HepG2 (cell line): ENCODE measurements at regions not wholly inside any gene's neighbourhood (a gene's known extent, or its start where the extent isn't known, plus 50 kb on each side); places are given as distances from the start of the nearest gene placed in this dataset.

ENCODE experiments used
- ATAC-seq: fragments of 200-7000 bp; cut with Tn5 transposase; 3 replicates; pipeline ENCODE4 v1.9.1; 2020; ENCODE audit warnings: mild to moderate bottlenecking, moderate library complexity
- BruUV-seq: library from RNA; stranded (reverse); fragments of 400-500 nt; replicated peaks from 2 replicates; lab custom pipeline; 2021; lab: Mats Ljungman, UMichigan
- CTCF ChIA-PET: fragments of 300-600 bp; formaldehyde crosslinking; extraction: SDS; loops from one replicate; lab custom pipeline; 2021; ENCODE audit warnings: low total read pairs, inconsistent platforms, low intra/inter-chr PET ratio; lab: Yijun Ruan, JAX
- POLR2A ChIA-PET: fragments of 350-600 bp; sonication (Branson Sonifier 250); formaldehyde crosslinking; loops from one replicate; lab custom pipeline; 2020; ENCODE audit warnings: antibody characterized with exemption, inconsistent platforms; lab: Yijun Ruan, JAX
- DNase-seq: peaks from one replicate; pipeline ENCODE4 v3.0.0-alpha.2; 2015; ENCODE audit warnings: low spot score
- FAIRE-seq: peaks from 3 replicates; lab custom pipeline; 2011; peaks lifted over from hg19 to GRCh38; lab: Jason Lieb, UNC
- H2AFZ ChIP-seq: one replicate; pipeline ENCODE4 v1.6.1; 2011; ENCODE audit warnings: low read length, inconsistent platforms
- H3K27ac ChIP-seq: fragments of 300-600 bp; 3 replicates; pipeline ENCODE4 v1.8.0; 2011; ENCODE audit warnings: mixed run types, mild to moderate bottlenecking, mixed read lengths, low read length, inconsistent platforms; ENCODE audit not compliant: insufficient read depth; ENCODE audit errors: extremely low read length
- H3K27me3 ChIP-seq, 2 experiments: fragments of 200-600 bp in 1 of 2; 2 replicates in 1 of 2; 3 replicates in 1 of 2; pipeline versions ENCODE4 v1.6.0 to v1.8.0; 2011; ENCODE audit warnings: low read length in 2 of 2, mild to moderate bottlenecking in 2 of 2, moderate library complexity in 2 of 2, inconsistent platforms in 1 of 2; ENCODE audit not compliant: insufficient read depth in 2 of 2, control insufficient read depth in 1 of 2
- H3K36me3 ChIP-seq, 2 experiments: fragments of 200-600 bp in 1 of 2; replicated peaks in 1 of 2; 2 replicates in 1 of 2; 3 replicates in 1 of 2; pipeline versions ENCODE4 v1.5.1 to v1.8.0; 2011; ENCODE audit warnings: low read length in 2 of 2, inconsistent platforms in 1 of 2; ENCODE audit not compliant: insufficient read depth in 2 of 2, control insufficient read depth in 1 of 2
- H3K4me1 ChIP-seq: 2 replicates; pipeline ENCODE4 v1.5.1; 2012; ENCODE audit warnings: low read length, inconsistent platforms; ENCODE audit not compliant: insufficient read depth
- H3K4me2 ChIP-seq: 2 replicates; pipeline ENCODE4 v1.6.0; 2011; ENCODE audit warnings: low read depth, low read length, inconsistent platforms
- H3K4me3 ChIP-seq, 3 experiments: fragments of 200-600 bp in 1 of 3; sonication (generic), shearing (Covaris generic) in 1 of 3; replicated peaks in 1 of 3; 2 replicates each; pipeline ENCODE4 v1.5.1; 2011 to 2016; ENCODE audit warnings: low read length in 3 of 3, inconsistent platforms in 2 of 3, low read depth in 2 of 3, mild to moderate bottlenecking in 2 of 3, control low read depth in 1 of 3, mixed read lengths in 1 of 3; ENCODE audit not compliant: insufficient read depth in 1 of 3
- H3K79me2 ChIP-seq: one replicate; pipeline ENCODE4 v1.6.1; 2011; ENCODE audit warnings: low read length, inconsistent platforms; ENCODE audit not compliant: insufficient read depth
- H3K9ac ChIP-seq: 2 replicates; pipeline ENCODE4 v1.6.0; 2011; ENCODE audit warnings: mild to moderate bottlenecking, low read depth, low read length, inconsistent platforms; ENCODE audit not compliant: insufficient read depth
- H3K9me3 ChIP-seq: 2 replicates; pipeline ENCODE4 v1.5.1; 2012; ENCODE audit warnings: mild to moderate bottlenecking, low read length
- H4K20me1 ChIP-seq: 2 replicates; pipeline ENCODE4 v1.6.0; 2011; ENCODE audit warnings: inconsistent platforms, mild to moderate bottlenecking, low read length, moderate library complexity; ENCODE audit not compliant: insufficient read depth
- SP5 ChIP-seq: IDR thresholded peaks from 2 replicates; pipeline ENCODE4 v1.6.1; 2016; ENCODE audit warnings: low read depth, borderline replicate concordance
- STAG1 ChIP-seq: sonication (generic); formaldehyde crosslinking; IDR thresholded peaks from 2 replicates; pipeline ENCODE4 v1.4.0; 2020; ENCODE audit warnings: missing genetic modification reagents
- TCF7L2 ChIP-seq: IDR thresholded peaks from 2 replicates; pipeline ENCODE4 v1.6.1; 2011; ENCODE audit warnings: mild to moderate bottlenecking, low read depth, low read length, moderate library complexity
- TOPORS ChIP-seq: sonication (generic); formaldehyde crosslinking; IDR thresholded peaks from 2 replicates; pipeline ENCODE4 v1.8.0; 2023; ENCODE audit warnings: mild to moderate bottlenecking, missing genetic modification reagents
- WIZ ChIP-seq: sonication (generic); formaldehyde crosslinking; IDR thresholded peaks from 2 replicates; pipeline ENCODE4 v1.5.1; 2020; ENCODE audit warnings: mild to moderate bottlenecking, missing genetic modification reagents
- ZNF251 ChIP-seq: sonication (generic); formaldehyde crosslinking; IDR thresholded peaks from 2 replicates; pipeline ENCODE4 v1.9.0; 2021; ENCODE audit warnings: mild to moderate bottlenecking, missing genetic modification reagents
- ZNF557 ChIP-seq: sonication (generic); formaldehyde crosslinking; IDR thresholded peaks from 2 replicates; pipeline ENCODE4 v1.4.0; 2020; ENCODE audit warnings: missing genetic modification reagents
- ZNF687 ChIP-seq: sonication (generic); formaldehyde crosslinking; IDR thresholded peaks from 2 replicates; pipeline ENCODE4 v1.5.1; 2020; ENCODE audit warnings: mild to moderate bottlenecking, missing genetic modification reagents, moderate library complexity
- ZNF75D ChIP-seq: sonication (generic); formaldehyde crosslinking; IDR thresholded peaks from 2 replicates; pipeline ENCODE4 v1.8.1; 2023; ENCODE audit warnings: missing genetic modification reagents, mild to moderate bottlenecking, borderline replicate concordance
- ZNF816 ChIP-seq: sonication (generic); formaldehyde crosslinking; IDR thresholded peaks from 2 replicates; pipeline ENCODE4 v1.8.0; 2022; ENCODE audit warnings: missing genetic modification reagents, mild to moderate bottlenecking, borderline replicate concordance
- WGBS: methylation state at CpG from one replicate; pipeline ENCODE4 v1.1.6; 2017; ENCODE audit warnings: low lambda C conversion rate; 5-methylcytosine and 5-hydroxymethylcytosine counted together
- in situ Hi-C: cut with HindIII; loops from 2 replicates; pipeline ENCODE4 v1.10.0; 2017; ENCODE audit warnings: low pct_unique_long_range_greater_than_20kb; ENCODE audit not compliant: extremely low pct_ligation_motif_present
- intact Hi-C: fragments of 100-400 bp; cut with micrococcal nuclease; formaldehyde crosslinking; loops from one replicate; pipeline ENCODE4 v1.10.0; 2022; ENCODE audit not compliant: unreplicated experiment
- TF ChIP-seq, protein P1 (sequence below): sonication (generic); formaldehyde crosslinking; IDR thresholded peaks from 2 replicates; pipeline ENCODE4 v1.4.0; 2020; ENCODE audit warnings: mild to moderate bottlenecking, missing genetic modification reagents
- TF ChIP-seq, protein P2 (sequence below): sonication (generic); formaldehyde crosslinking; IDR thresholded peaks from 2 replicates; pipeline ENCODE4 v1.5.1; 2020; ENCODE audit warnings: mild to moderate bottlenecking, moderate library complexity, missing genetic modification reagents

DNA sequence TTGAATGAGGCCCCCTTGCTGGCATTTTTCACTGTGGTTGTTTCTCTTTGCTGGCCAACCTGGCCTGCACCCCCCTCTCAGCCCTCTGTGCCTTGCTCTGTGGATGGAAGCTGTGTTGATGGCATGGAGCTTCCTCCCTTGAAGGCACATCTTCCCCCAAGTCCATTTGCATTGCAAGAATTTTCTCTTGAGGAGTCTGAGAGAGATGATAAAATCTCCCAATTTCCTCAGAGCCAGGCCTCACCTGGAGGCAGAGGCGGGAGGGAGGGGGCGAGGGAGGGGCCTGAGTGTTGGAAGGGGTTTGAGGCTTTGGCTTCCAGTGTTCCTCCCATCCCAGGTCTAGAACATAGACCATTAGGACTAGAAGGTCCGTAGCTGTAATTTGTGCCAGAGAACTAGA, 175.1 kb downstream of the SCP2D1 start:
- in situ Hi-C loops: no loop called here
- ATAC-seq (no peak), FAIRE-seq (no peak), DNase-seq (no peak)
- WGBS: 11% methylated on average over 3 of the region's 3 CpGs
- Histone ChIP-seq H3K4me2 (no peak overlapping the region), H4K20me1 (no peaks in the 10 kb centered on the region), H3K27me3 (no peaks in the 10 kb centered on the region), H3K9me3 (peaks cover 21% of the 10 kb centered on the region), H2AFZ (no peak overlapping the region), H3K36me3 (no peaks in the 10 kb centered on the region), H3K4me3 (no peak overlapping the region), H3K79me2 (no peaks in the 10 kb centered on the region), H3K9ac (no peak overlapping the region), H3K4me1 (peaks cover 5% of the 10 kb centered on the region; the same call in 1 of the 2 replicates), H3K27ac (no peak overlapping the region)
- CTCF ChIA-PET: no interaction called here
- POLR2A ChIA-PET: no interaction called here
- intact Hi-C loops: no loop called here
- BruUV-seq: no TSS peak
- TF ChIP-seq, protein P1, sequence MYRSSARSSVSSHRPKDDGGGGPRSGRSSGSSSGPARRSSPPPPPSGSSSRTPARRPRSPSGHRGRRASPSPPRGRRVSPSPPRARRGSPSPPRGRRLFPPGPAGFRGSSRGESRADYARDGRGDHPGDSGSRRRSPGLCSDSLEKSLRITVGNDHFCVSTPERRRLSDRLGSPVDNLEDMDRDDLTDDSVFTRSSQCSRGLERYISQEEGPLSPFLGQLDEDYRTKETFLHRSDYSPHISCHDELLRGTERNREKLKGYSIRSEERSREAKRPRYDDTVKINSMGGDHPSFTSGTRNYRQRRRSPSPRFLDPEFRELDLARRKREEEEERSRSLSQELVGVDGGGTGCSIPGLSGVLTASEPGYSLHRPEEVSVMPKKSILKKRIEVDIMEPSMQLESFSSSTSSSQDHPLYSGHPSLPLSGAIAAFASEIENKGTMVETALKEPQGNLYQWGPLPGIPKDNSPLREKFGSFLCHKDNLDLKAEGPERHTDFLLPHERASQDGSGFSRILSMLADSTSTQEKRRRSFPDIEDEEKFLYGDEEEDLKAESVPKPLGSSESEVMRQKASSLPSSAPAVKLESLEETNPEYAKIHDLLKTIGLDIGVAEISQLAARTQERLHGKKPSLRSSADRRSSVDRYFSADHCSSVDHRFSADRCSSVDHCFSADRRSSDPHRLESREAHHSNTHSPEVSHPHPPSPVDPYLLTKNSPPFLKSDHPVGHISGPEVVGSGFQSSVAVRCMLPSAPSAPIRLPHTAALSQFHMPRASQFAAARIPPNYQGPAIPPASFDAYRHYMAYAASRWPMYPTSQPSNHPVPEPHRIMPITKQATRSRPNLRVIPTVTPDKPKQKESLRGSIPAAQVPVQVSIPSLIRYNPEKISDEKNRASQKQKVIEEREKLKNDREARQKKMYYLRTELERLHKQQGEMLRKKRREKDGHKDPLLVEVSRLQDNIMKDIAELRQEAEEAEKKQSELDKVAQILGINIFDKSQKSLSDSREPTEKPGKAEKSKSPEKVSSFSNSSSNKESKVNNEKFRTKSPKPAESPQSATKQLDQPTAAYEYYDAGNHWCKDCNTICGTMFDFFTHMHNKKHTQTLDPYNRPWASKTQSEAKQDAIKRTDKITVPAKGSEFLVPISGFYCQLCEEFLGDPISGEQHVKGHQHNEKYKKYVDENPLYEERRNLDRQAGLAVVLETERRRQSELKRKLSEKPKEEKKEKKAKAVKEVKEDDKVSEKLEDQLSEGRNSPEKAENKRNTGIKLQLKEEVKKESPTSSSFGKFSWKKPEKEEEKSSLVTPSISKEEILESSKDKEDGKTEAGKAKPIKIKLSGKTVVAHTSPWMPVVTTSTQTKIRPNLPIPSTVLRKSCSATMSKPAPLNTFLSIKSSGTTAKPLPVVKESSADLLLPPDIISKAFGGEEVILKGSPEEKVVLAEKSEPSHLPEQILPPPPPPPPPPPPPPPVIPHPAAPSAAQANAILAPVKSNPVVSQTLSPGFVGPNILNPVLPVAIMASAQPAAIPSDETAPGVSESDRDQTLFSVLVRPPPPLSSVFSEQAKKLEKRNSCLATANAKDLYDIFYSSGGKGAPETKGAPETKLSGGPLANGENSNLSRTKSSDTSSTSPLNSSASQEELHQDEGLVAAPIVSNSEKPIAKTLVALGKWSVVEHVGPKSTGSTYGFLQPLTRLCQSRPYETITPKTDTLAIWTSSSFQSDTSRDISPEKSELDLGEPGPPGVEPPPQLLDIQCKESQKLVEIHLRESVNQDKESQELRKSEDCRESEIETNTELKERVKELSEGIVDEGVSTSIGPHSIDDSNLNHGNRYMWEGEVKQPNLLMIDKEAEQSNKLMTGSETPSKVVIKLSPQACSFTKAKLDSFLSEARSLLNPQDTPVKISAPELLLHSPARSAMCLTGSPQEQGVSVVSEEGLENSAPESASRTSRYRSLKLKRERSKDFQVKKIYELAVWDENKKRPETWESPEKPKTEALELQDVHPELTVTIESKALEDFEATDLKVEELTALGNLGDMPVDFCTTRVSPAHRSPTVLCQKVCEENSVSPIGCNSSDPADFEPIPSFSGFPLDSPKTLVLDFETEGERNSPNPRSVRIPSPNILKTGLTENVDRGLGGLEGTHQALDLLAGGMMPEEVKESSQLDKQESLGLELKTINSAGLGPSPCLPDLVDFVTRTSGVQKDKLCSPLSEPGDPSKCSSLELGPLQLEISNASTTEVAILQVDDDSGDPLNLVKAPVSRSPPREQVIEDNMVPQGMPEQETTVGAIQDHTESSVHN (CRISPR knock-in tag): no peak
- TF ChIP-seq ZNF816 (CRISPR knock-in tag): no peak
- TF ChIP-seq SP5 (CRISPR knock-in tag): no peak
- TF ChIP-seq TCF7L2: no peak
- TF ChIP-seq STAG1: no peak
- TF ChIP-seq WIZ: no peak
- TF ChIP-seq ZNF251 (CRISPR knock-in tag): no peak
- no peak for TF ChIP-seq TOPORS
- no peak for TF ChIP-seq ZNF687 (CRISPR knock-in tag)
- TF ChIP-seq, protein P2, sequence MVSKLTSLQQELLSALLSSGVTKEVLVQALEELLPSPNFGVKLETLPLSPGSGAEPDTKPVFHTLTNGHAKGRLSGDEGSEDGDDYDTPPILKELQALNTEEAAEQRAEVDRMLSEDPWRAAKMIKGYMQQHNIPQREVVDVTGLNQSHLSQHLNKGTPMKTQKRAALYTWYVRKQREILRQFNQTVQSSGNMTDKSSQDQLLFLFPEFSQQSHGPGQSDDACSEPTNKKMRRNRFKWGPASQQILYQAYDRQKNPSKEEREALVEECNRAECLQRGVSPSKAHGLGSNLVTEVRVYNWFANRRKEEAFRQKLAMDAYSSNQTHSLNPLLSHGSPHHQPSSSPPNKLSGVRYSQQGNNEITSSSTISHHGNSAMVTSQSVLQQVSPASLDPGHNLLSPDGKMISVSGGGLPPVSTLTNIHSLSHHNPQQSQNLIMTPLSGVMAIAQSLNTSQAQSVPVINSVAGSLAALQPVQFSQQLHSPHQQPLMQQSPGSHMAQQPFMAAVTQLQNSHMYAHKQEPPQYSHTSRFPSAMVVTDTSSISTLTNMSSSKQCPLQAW (CRISPR knock-in tag): no peak
- no peak for TF ChIP-seq ZNF75D
- TF ChIP-seq ZNF557 (CRISPR knock-in tag): no peak
